ENCODE measurements at regions not wholly inside any gene's neighbourhood (a gene's known extent, or its start where the extent isn't known, plus 50 kb on each side); places are given as distances from the start of the nearest gene placed in this dataset.
A peak's percentile ranks its signal among the peaks of the same experiment; 100 is the strongest.

DNA sequence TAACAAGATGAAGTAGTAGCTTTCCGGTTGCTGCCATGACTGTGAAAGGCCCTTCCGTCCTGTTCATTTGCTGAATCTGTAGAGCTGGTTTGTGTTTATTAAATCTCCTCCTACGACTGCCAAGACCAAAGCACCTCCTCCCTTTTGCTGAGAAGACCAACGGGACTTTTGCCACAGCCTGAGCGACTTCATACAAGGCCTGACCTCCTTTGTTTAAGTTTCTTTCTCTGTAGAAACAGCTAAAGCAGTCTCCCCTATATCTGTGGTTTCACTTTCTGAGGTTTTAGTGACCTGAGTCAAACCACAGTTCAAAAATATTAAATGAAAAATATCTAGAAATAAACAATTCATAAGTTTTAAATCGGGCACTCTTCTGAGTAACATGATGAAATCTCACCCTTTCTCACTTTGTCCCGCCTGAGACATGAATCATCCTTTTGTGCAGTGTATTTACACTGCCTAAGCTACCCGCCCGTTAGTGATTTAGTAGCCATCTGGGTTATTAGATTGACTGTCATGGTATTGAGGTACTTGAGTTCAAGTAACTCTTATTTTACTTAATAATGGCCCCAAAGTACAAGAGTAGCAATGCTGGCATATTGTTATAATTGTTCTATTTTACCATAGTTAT is 119.1 kb upstream of the LRRC4C start:
- no peak overlapping the region for H2AFZ ChIP-seq (ENCODE audit: low read length)
- H3K4me1 ChIP-seq (ENCODE audit: control insufficient read depth, extremely low read depth, insufficient read depth, low read length): no peaks in the 10 kb centered on the region
- no peak for TF ChIP-seq EZH2 (IDR thresholded peaks at IDR 0.05; ENCODE audit: low read length, missing control alignments)
- TF ChIP-seq, protein P1, sequence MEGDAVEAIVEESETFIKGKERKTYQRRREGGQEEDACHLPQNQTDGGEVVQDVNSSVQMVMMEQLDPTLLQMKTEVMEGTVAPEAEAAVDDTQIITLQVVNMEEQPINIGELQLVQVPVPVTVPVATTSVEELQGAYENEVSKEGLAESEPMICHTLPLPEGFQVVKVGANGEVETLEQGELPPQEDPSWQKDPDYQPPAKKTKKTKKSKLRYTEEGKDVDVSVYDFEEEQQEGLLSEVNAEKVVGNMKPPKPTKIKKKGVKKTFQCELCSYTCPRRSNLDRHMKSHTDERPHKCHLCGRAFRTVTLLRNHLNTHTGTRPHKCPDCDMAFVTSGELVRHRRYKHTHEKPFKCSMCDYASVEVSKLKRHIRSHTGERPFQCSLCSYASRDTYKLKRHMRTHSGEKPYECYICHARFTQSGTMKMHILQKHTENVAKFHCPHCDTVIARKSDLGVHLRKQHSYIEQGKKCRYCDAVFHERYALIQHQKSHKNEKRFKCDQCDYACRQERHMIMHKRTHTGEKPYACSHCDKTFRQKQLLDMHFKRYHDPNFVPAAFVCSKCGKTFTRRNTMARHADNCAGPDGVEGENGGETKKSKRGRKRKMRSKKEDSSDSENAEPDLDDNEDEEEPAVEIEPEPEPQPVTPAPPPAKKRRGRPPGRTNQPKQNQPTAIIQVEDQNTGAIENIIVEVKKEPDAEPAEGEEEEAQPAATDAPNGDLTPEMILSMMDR (conservative IDR thresholded peaks at IDR 0.05 in 1 of 2, IDR thresholded peaks at IDR 0.05 in 1 of 2; ENCODE audit: low read depth in 1 of 2, low read length in 2 of 2): no peak
- no peaks in the 10 kb centered on the region for H3K27me3 ChIP-seq (ENCODE audit: control insufficient read depth, insufficient read depth, low read length)
- no peaks in the 10 kb centered on the region for H4K20me1 ChIP-seq (ENCODE audit: control insufficient read depth, extremely low read depth, insufficient read depth, low read length)
- peak in 1 of 2 donors; percentile 86 for DNase-seq (ENCODE audit: low read depth in 2 of 2)
- H3K9me3 ChIP-seq (ENCODE audit: control insufficient read depth, insufficient read depth, low read depth, low read length): no peaks in the 10 kb centered on the region
- H3K36me3 ChIP-seq (ENCODE audit: control insufficient read depth, insufficient read depth, low read length): no peaks in the 10 kb centered on the region
- H3K9ac ChIP-seq (ENCODE audit: insufficient read depth, low read length): no peak overlapping the region
- H3K4me3 ChIP-seq (replicated peaks in 1 of 4; ENCODE audit: control extremely low read depth in 1 of 4, insufficient read depth in 1 of 4, low read depth in 3 of 4, low read length in 4 of 4): no peak overlapping the region
- no peak overlapping the region for H3K27ac ChIP-seq (ENCODE audit: insufficient read depth, low read length)
- H3K4me2 ChIP-seq (ENCODE audit: extremely low read depth, insufficient read depth, low read length): no peak overlapping the region
- H3K79me2 ChIP-seq (ENCODE audit: control insufficient read depth, insufficient read depth, low read length): no peaks in the 10 kb centered on the region

DNA sequence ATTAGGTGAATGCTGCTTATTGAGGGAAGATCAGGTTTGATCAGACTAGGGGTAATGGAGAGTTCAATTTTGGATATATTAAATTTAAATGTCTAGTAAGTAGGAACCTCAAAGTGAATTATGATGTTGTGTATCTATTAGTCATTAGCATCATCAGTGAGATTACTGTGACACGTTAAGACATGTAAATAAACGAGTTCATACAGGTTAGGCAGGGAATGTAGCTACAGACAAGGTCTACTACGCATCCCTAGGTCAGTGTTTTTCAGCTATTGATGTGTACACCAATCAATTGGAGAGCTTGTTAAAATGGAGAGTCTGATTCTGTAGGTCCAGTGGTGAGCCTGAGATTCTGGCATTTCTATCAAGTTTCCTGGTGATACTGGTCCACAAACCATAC is 120.1 kb upstream of the LRRC4C start:
- H3K79me2 ChIP-seq (ENCODE audit: control insufficient read depth, insufficient read depth, low read length): no peaks in the 10 kb centered on the region
- H2AFZ ChIP-seq (ENCODE audit: low read length): no peak overlapping the region
- H3K9ac ChIP-seq (ENCODE audit: insufficient read depth, low read length): no peak overlapping the region
- no peak overlapping the region for H3K4me2 ChIP-seq (ENCODE audit: extremely low read depth, insufficient read depth, low read length)
- H3K36me3 ChIP-seq (ENCODE audit: control insufficient read depth, insufficient read depth, low read length): no peaks in the 10 kb centered on the region
- no peak overlapping the region for H3K4me3 ChIP-seq (replicated peaks in 1 of 4; ENCODE audit: control extremely low read depth in 1 of 4, insufficient read depth in 1 of 4, low read depth in 3 of 4, low read length in 4 of 4)
- DNase-seq (ENCODE audit: low read depth in 2 of 2): no peak
- H3K9me3 ChIP-seq (ENCODE audit: control insufficient read depth, insufficient read depth, low read depth, low read length): no peaks in the 10 kb centered on the region
- TF ChIP-seq EZH2 (IDR thresholded peaks at IDR 0.05; ENCODE audit: low read length, missing control alignments): no peak
- TF ChIP-seq, protein P1 (conservative IDR thresholded peaks at IDR 0.05 in 1 of 2, IDR thresholded peaks at IDR 0.05 in 1 of 2; ENCODE audit: low read depth in 1 of 2, low read length in 2 of 2): no peak
- no peak overlapping the region for H3K27ac ChIP-seq (ENCODE audit: insufficient read depth, low read length)
- no peaks in the 10 kb centered on the region for H4K20me1 ChIP-seq (ENCODE audit: control insufficient read depth, extremely low read depth, insufficient read depth, low read length)
- no peaks in the 10 kb centered on the region for H3K4me1 ChIP-seq (ENCODE audit: control insufficient read depth, extremely low read depth, insufficient read depth, low read length)
- H3K27me3 ChIP-seq (ENCODE audit: control insufficient read depth, insufficient read depth, low read length): no peaks in the 10 kb centered on the region

DNA sequence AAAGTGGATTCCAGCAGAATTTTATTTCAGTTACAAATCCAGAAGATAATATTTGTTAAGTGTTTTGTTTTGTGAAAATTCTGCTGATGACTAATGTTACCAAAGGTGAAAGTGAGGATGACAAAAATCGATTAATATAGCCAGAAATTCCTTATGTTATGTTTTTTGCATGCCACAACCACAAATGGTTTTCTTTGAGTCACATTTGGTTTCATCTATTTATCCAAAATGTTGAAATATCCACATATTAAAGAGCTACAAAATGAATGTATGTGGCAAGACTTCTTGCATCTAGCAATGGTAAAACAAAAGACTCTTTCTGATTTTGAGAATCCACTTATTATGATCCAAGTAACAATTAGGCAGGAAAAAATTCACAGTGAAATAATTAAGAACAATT is 150.1 kb upstream of the LRRC4C start:
- H3K79me2 ChIP-seq (ENCODE audit: control insufficient read depth, insufficient read depth, low read length): no peaks in the 10 kb centered on the region

More for the DNA sequence above, 150.1 kb upstream of the LRRC4C start:
- Histone ChIP-seq H3K36me3 (ENCODE audit: control insufficient read depth, insufficient read depth, low read length) (no peaks in the 10 kb centered on the region), H3K9me3 (ENCODE audit: control insufficient read depth, insufficient read depth, low read depth, low read length) (no peaks in the 10 kb centered on the region), H4K20me1 (ENCODE audit: control insufficient read depth, extremely low read depth, insufficient read depth, low read length) (no peaks in the 10 kb centered on the region), H2AFZ (ENCODE audit: low read length) (no peak overlapping the region), H3K27ac (ENCODE audit: insufficient read depth, low read length) (no peak overlapping the region), H3K4me1 (ENCODE audit: control insufficient read depth, extremely low read depth, insufficient read depth, low read length) (no peaks in the 10 kb centered on the region), H3K4me2 (ENCODE audit: extremely low read depth, insufficient read depth, low read length) (no peak overlapping the region), H3K9ac (ENCODE audit: insufficient read depth, low read length) (no peak overlapping the region), H3K27me3 (ENCODE audit: control insufficient read depth, insufficient read depth, low read length) (no peaks in the 10 kb centered on the region), H3K4me3 (replicated peaks in 1 of 4; ENCODE audit: control extremely low read depth in 1 of 4, insufficient read depth in 1 of 4, low read depth in 3 of 4, low read length in 4 of 4) (no peak overlapping the region)
- no peak for TF ChIP-seq EZH2 (IDR thresholded peaks at IDR 0.05; ENCODE audit: low read length, missing control alignments)
- TF ChIP-seq, protein P1 (conservative IDR thresholded peaks at IDR 0.05 in 1 of 2, IDR thresholded peaks at IDR 0.05 in 1 of 2; ENCODE audit: low read depth in 1 of 2, low read length in 2 of 2): no peak
- peak in 1 of 2 donors; percentile 12 for DNase-seq (ENCODE audit: low read depth in 2 of 2)
